ENCODE measurements at regions not wholly inside any gene's neighbourhood (a gene's known extent, or its start where the extent isn't known, plus 50 kb on each side); places are given as distances from the start of the nearest gene placed in this dataset.

DNA sequence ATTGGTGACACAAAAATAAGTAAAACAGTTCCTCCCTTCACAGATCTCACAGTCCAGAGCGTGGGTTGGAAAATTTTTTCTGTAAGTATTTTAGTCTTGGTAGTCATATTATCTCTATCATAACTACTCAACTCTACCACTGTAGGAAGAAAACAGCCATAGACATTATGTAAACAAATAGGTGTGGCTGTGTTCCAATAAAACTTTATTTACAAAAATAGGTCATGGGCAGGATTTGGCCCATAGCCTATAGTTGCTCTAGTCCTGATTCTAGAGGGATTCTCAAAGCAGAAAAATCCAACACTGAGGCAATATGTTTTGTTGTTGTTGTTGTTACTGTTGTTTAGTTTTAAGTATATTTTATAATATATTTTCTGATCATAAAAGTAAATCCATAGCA is 206.1 kb upstream of the GADL1 start:
- TF ChIP-seq CTCF (IDR thresholded peaks at IDR 0.05) (no peak), POLR2AphosphoS5 (IDR thresholded peaks at IDR 0.05) (no peak), EP300 (IDR thresholded peaks at IDR 0.05) (no peak), POLR2A (IDR thresholded peaks at IDR 0.05) (no peak)

Measured in stomach (tissue), 4 donors.